Epithelial cell of esophagus (primary cell): ENCODE measurements at regions not wholly inside any gene's neighbourhood (a gene's known extent, or its start where the extent isn't known, plus 50 kb on each side); places are given as distances from the start of the nearest gene placed in this dataset.

Experiments
- DNase-seq: peaks from one replicate; pipeline ENCODE4 v3.0.0; 2010; ENCODE audit warnings: low read depth
- H3K4me3 ChIP-seq: 2 replicates; pipeline ENCODE4 v1.5.1; 2011; ENCODE audit warnings: mild to moderate bottlenecking, low read length, control low read depth
- TF ChIP-seq, protein P1 (sequence below): IDR thresholded peaks from 2 replicates; pipeline ENCODE4 v1.5.1; 2011; ENCODE audit warnings: low read depth, mild to moderate bottlenecking, low read length, control low read depth, inconsistent platforms; ENCODE audit not compliant: insufficient read depth; ENCODE audit errors: missing control alignments

GRCh38 chr11:82092904-82093303 is 640.8 kb downstream of the FAM181B start:
- DNase-seq = peak; percentile 16
- TF ChIP-seq, protein P1, sequence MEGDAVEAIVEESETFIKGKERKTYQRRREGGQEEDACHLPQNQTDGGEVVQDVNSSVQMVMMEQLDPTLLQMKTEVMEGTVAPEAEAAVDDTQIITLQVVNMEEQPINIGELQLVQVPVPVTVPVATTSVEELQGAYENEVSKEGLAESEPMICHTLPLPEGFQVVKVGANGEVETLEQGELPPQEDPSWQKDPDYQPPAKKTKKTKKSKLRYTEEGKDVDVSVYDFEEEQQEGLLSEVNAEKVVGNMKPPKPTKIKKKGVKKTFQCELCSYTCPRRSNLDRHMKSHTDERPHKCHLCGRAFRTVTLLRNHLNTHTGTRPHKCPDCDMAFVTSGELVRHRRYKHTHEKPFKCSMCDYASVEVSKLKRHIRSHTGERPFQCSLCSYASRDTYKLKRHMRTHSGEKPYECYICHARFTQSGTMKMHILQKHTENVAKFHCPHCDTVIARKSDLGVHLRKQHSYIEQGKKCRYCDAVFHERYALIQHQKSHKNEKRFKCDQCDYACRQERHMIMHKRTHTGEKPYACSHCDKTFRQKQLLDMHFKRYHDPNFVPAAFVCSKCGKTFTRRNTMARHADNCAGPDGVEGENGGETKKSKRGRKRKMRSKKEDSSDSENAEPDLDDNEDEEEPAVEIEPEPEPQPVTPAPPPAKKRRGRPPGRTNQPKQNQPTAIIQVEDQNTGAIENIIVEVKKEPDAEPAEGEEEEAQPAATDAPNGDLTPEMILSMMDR = no peak
- no peak overlapping the region for H3K4me3 ChIP-seq

DNA sequence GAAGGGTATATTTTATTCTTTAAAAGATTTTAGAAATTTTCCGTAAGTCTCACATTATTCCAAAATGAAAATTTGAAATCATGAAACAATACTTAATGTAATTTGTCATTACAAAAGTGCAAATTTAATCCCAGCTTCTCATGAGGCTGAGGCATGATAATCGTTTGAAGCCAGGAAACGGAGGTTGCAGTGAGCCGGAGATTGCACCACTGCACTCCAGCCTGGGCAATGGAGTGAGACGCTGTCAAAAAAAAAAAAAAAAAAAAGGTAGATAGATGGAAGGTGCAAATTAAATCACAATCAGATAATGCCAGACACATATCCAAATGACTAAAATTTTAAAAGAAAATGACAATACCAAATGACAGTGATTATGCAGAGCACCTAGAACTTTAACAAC is 644.2 kb downstream of the FAM181B start:
- TF ChIP-seq, protein P1 = no peak
- no peak for DNase-seq
- no peak overlapping the region for H3K4me3 ChIP-seq

GRCh38 chr11:82085493-82085892 is 648.2 kb downstream of the FAM181B start:
- TF ChIP-seq, protein P1 = no peak
- no peak overlapping the region for H3K4me3 ChIP-seq
- DNase-seq = no peak

DNA sequence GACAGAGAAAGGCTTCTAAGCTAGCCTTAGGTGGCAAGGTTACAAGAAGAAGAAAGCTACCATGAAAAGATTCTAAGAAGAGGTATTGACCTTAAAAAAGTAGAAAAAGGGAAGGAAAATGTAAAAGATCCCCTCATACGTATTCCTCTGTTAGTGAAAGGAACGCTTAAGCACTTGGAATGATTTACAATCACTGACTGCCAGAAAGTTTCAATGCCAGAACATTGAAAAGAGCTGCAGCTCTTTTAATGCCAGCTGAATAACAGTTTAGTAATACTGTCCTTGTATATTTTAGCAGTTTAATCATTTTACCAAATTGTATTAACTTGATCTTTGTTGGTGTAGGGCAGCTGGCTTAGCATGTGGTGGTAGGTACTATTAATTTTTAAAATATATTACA is 650.7 kb downstream of the FAM181B start:
- no peak overlapping the region for H3K4me3 ChIP-seq
- TF ChIP-seq, protein P1 = no peak
- no peak for DNase-seq

GRCh38 chr11:82080160-82080559 is 653.5 kb downstream of the FAM181B start:
- peak; percentile 18 for DNase-seq

DNA sequence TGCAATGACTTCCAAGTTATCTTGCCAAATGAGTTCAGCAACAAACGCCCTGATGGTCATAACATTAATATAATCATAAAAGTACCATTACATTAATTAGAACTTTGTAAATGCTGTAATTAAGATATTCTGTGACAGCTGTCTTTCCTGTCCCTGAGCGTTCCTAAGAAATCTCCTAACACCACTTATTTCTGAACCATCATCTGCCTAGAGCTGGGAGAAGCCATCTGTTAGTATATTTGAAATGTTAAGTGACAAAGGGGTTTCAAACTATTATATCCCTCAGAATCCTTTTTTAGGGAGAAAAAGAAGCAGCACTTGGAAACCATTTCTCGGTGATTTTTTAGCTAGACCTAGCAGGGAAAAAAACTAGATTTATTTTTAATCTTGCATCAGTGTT is 657.5 kb downstream of the FAM181B start:
- no peak for DNase-seq
- TF ChIP-seq, protein P1 = no peak
- H3K4me3 ChIP-seq = no peak overlapping the region

More at GRCh38 chr11:82080160-82080559, 653.5 kb downstream of the FAM181B start:
- TF ChIP-seq, protein P1 = no peak
- no peak overlapping the region for H3K4me3 ChIP-seq

DNA sequence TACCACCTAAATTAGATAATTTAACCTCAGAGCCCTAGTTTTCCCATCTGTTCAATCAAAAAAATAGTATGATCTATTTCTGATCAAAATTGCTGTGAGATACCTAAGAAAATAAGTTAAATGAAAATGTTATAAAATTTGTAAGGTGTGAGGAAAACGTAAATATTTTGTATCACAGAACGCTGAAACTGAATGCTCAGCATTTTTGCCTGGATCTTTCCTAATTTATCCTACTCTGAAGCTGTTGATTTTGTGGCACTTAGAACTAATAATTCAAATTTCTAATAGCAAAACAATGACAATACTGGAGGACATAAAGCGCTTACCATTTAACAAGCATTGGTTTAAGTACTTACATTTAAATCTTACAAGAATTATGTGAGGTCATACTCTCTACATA is 674.2 kb downstream of the FAM181B start:
- TF ChIP-seq, protein P1 = no peak
- no peak for DNase-seq
- H3K4me3 ChIP-seq = no peak overlapping the region
